ENCODE measurements at regions not wholly inside any gene's neighbourhood (a gene's known extent, or its start where the extent isn't known, plus 50 kb on each side); places are given as distances from the start of the nearest gene placed in this dataset.

DNA sequence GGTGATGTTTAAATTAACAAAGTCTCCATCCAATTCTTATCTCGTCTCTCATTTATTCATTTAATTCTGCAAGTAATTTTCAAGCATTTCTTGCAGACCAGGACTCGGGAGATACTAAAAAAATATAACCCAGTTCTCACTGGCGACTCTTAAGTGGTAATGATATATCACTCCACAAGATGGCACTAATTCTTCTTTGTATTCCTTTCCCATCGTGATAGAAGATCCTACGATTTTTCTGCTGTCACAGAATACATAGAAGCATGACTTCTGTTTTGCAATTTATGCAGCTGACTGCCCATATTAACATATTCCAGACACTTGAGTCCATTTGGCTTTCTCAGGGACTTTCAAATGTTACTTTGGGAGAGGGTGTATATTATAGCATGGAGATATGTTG, 64.0 kb upstream of the FGF13 start:
- no peak for DNase-seq (ENCODE audit: low read depth)

GRCh38 chrX:138771047-138771446, 59.5 kb upstream of the FGF13 start:
- no peak overlapping the region for H3K4me3 ChIP-seq (ENCODE audit: low read depth, low read length)
- DNase-seq (ENCODE audit: low read depth): no peak
- no peak for TF ChIP-seq CTCF (IDR thresholded peaks at IDR 0.05; ENCODE audit: control insufficient read depth, extremely low read depth, insufficient read depth)

More for the DNA sequence above, 64.0 kb upstream of the FGF13 start:
- H3K4me3 ChIP-seq (ENCODE audit: low read depth, low read length): no peak overlapping the region
- TF ChIP-seq CTCF (IDR thresholded peaks at IDR 0.05; ENCODE audit: control insufficient read depth, extremely low read depth, insufficient read depth): peak; percentile 40

DNA sequence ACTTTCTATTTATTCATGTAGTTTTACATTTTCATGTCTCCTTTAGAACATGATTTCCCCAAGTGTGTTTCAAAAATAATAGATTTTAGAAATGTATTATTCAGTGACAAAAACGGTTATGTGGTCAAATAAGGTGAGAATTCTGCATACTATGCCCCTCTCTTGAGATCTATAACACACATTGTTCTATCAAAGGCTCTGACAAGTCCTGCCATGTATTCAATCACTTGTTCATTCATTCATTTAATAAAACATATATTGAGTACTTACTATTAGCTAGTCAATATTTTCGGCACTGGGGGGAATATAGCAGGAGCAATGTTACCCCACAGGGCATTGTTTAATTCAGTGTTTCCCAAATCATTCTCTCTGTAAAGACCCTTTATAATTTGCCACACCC, 58.4 kb upstream of the FGF13 start:
- DNase-seq (ENCODE audit: low read depth): no peak
- TF ChIP-seq CTCF (IDR thresholded peaks at IDR 0.05; ENCODE audit: control insufficient read depth, extremely low read depth, insufficient read depth): no peak
- no peak overlapping the region for H3K4me3 ChIP-seq (ENCODE audit: low read depth, low read length)

DNA sequence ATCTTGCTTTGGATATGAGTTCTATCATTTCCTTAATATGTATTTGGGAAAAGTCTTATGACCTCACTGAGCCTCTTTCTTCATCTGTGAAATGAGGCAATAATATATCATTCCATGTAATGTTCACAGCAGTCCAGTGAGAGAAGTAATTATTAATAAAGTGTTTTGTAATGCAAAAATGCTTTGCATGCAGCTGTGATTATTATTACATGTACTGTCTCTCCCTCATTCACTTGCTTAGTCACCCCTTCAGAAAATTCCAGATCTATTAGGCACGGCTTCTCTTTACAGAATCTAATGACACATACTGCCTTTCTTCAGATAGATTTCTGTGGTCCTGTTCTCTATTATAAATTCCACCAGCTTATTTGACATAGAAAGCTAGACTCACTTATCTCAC, 53.5 kb upstream of the FGF13 start:
- TF ChIP-seq CTCF (IDR thresholded peaks at IDR 0.05; ENCODE audit: control insufficient read depth, extremely low read depth, insufficient read depth): no peak
- no peak for DNase-seq (ENCODE audit: low read depth)
- no peak overlapping the region for H3K4me3 ChIP-seq (ENCODE audit: low read depth, low read length)

- no peak for DNase-seq (ENCODE audit: low read depth)
- H3K4me3 ChIP-seq (ENCODE audit: low read depth, low read length): no peak overlapping the region
- no peak for TF ChIP-seq CTCF (IDR thresholded peaks at IDR 0.05; ENCODE audit: control insufficient read depth, extremely low read depth, insufficient read depth)
These were observed 52.2 kb upstream of the FGF13 start for GRCh38 chrX:138763761-138764160.

GRCh38 chrX:138761380-138761779, 49.9 kb upstream of the FGF13 start:
- TF ChIP-seq CTCF (IDR thresholded peaks at IDR 0.05; ENCODE audit: control insufficient read depth, extremely low read depth, insufficient read depth): no peak
- H3K4me3 ChIP-seq (ENCODE audit: low read depth, low read length): no peak overlapping the region
- no peak for DNase-seq (ENCODE audit: low read depth)

All from LNCaP clone FGC (cell line).